Caki2 (cell line): ENCODE measurements at regions not wholly inside any gene's neighbourhood (a gene's known extent, or its start where the extent isn't known, plus 50 kb on each side); places are given as distances from the start of the nearest gene placed in this dataset.

Source experiments
- DNase-seq: peaks from one replicate; pipeline ENCODE4 v3.0.0-alpha.2; 2015; ENCODE audit warnings: low read depth
- in situ Hi-C: cut with HindIII; loops from 2 replicates; pipeline ENCODE4 v1.10.0; 2016; ENCODE audit warnings: low sequenced_read_pairs, low pct_unique_long_range_greater_than_20kb, mixed read lengths

GRCh38 chr22:48316257-48317250 is 1511.1 kb downstream of the BRD1 start:
- DNase-seq: no peak
- in situ Hi-C loops: no loop called here

DNA sequence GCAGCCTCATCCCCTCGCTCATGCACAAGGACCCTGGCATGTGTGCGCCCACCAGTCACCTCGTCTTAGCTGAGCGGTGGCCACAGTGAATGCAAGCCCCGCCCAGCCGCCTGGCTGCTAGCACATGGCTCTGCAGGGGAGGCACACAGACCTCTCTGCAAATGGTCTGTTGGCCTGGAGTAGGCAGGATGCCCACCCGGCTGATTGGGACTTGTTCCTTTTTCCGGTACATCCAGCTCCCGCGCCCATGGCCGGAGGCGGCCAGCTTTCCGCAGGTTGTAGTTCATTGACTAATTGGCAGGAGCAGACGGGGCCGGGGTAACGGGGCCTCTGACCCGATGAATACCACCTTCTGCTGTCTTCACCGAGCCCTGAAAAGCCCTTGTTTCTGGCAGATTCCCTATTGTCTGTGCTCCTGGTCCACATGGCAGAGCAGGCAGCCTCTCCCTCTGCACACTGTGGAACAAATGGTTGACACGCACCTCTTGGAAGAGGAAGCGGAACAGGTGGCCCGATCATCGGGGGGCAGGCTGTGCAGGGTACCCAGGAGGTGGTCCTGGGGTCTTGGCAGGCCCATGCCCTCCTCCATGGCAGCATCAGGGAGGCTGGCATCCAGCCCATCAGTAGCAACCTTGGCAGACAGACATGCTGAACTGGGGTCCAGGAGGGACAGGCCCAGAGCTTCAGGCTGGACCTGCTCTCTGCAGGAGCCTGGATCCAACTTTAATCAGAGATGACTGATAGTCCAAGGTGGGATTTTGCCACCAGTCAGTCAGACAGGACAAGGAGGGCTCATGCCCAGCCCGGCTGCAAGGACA is 1512.0 kb downstream of the BRD1 start:
- in situ Hi-C loops: no loop called here

GRCh38 chr22:48314073-48314472 is 1513.6 kb downstream of the BRD1 start:
- in situ Hi-C loops: no loop called here
- no peak for DNase-seq

More for the DNA sequence above, 1512.0 kb downstream of the BRD1 start:
- DNase-seq: no peak

- DNase-seq: no peak
- in situ Hi-C loops: no loop called here
Observed at GRCh38 chr22:48313175-48313830, 1514.4 kb downstream of the BRD1 start.

DNA sequence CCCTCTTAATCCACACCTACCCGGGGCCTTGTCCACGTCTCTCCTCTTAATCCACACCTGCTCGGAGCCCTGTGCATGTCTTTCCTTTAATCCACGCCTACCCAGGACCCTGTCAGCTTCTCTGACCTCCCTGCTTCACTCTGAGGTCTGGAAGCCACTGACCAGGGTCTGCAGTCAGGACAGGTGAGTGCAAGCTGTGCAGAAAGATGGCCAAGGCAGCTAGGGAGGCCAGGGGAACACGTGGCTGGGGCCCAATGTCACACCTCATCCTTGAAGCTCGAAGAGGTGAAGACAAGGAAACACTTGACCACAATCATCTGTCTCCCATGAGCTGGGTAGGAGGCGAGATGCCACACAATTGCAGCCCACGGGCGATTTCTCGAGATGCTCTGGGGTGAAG is 1516.9 kb downstream of the BRD1 start:
- no peak for DNase-seq
- in situ Hi-C loops: no loop called here

GRCh38 chr22:48310289-48310688 is 1517.4 kb downstream of the BRD1 start:
- in situ Hi-C loops: no loop called here
- DNase-seq: no peak

- in situ Hi-C loops: no loop called here
- DNase-seq: no peak
Observed at GRCh38 chr22:48309836-48310235, 1517.8 kb downstream of the BRD1 start.

DNA sequence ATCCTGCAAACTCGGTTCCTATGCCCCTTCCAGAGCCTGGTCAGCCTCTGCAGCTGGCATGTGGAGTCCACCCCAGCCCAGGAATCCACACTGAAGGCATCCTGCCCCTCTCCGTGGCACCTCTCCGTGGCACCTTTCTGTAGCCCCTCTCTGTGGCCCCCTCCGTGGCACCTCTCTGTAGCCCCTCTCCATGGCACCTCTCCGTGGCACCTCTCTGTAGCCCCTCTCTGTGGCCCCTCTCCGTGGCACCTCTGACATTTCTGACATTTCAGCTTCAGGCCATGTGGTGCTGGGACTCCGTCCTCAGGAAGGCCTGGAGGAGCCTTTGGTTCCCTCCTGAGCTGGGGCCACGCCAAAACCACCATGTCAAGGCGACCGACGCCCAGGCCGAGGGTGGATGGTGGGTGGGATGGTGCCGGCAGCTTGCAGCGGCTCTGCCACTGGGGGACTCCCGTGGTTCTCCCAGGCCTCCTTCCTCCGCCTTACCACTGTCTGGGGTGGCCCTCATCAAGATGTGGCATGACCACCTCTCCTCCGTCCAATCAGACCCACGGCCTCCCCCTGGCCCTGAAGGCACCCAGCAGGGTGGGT is 1518.5 kb downstream of the BRD1 start:
- no peak for DNase-seq
- in situ Hi-C loops: no loop called here

- in situ Hi-C loops: no loop called here
- no peak for DNase-seq
Observed at GRCh38 chr22:48307931-48308330, 1519.7 kb downstream of the BRD1 start.

DNA sequence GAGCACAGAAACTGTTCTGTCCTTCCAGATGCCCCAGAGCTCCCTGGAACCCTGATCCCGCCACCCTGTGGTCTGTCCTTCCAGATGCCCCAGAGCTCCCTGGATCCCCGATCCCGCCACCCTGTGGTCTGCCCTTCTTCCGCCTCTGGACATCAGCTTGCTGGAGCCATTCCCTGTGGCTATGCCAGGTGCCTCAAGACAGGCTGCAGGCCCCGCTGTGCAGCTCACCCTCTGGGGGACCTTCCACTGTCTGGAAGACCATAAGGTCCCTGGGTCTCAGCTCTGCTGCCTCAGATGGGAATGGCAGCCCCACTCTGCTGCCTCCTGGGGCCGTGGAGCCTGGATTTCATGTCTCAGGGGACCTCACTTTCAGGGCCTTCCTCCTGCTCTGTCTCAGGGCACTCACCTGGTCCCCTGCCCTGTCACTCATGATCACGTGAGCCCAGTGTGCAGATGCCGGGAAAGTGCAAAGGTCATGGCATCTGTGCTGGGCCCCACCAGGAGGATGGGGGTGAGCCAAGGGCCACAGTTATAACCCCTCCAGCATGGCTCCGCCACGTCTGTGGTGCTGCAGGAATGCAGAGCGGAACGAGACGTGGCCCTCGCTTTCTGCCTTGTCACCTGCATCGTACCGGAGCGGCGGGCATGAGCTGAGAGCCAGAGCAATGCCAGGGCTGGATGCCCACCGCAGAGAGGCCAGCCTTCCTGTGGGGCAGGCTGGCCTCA is 1520.7 kb downstream of the BRD1 start:
- in situ Hi-C loops: no loop called here
- no peak for DNase-seq

DNA sequence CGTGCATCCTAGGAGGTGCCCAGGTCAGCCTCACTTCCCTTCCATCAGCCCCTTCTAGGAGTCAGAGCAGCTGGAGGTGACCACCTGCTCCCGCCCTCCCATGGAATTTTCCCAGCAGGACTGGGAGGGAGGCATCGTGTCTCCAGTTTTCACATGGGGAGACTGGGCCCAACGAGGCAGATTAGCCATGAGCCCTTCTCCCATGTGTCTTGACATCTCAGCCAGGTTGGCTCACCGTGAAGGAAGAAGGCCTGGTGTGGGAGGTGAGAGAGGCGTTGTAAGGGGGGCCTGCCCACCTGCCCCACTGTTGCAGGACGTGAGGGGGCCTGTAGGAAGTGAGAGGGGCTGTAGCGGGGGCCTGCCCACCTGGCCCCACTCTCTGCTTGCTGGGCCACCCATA is 1521.4 kb downstream of the BRD1 start:
- DNase-seq: no peak
- in situ Hi-C loops: no loop called here

DNA sequence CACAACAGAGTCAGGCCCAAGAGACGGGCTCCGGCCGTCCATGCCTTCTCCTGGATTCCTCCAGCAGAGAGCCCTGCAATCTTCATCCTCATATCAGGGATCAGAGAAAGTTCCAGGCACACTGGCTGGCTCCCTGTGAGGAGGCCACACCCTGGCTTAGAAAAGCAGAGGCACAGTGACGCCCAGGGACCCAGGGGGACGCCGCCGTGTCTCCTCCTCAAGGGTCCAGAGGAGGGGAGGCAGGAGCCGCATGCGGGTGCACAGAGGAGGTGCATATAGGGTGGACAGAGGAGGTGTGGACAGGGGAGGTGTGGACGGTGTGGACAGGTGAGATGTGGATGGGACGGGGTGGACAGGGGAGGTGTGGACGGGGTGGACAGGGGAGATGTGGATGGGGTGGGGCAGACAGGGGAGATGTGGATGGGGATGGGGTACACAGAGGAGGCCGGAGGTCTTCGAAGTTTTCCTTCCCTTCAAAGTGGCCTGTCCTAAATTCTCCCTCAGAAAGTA is 1521.9 kb downstream of the BRD1 start:
- DNase-seq: no peak
- in situ Hi-C loops: no loop called here

GRCh38 chr22:48303369-48303725 is 1524.3 kb downstream of the BRD1 start:
- in situ Hi-C loops: no loop called here
- DNase-seq: no peak

- DNase-seq: no peak
- in situ Hi-C loops: no loop called here
Observed at GRCh38 chr22:48302657-48303368, 1524.9 kb downstream of the BRD1 start.

DNA sequence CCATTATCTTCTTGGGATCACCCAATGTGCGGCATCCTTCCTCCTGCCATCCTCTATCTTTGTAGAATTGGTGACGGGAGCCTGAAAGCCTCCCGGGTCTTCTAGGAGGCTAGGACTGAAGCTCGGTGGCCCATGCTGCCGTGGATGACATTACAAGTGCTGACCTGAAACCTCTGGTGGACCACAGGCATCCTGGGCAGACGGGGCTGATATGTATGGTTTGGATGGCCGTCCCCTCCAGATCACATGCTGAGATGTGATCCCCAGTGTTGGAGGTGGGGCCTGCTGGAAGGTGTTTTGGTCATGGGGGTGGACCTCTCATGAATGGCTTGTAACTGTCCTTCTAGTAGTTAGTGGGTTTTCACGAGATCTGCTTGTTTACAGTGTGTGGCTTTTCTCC is 1525.8 kb downstream of the BRD1 start:
- DNase-seq: no peak
- in situ Hi-C loops: no loop called here

DNA sequence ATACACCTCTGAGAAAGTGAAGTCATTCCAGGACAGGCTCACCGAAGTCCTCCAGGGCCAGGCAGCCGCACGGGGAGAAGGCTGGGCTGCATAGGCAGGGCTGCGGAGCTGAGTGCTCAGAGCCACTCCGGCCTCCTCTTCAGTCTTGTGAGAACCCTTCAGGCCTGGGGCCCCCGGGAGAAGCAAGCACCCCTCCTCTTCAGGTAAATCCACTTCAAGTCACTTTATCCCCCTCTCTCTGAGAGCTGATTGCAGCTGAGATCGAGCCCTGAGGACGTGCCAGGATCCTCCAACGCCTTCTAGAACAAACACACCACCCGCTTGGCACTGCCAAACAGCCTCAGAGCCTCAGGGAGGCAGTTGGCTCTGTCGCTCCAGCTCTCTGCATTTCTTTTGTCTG is 1526.3 kb downstream of the BRD1 start:
- DNase-seq: no peak
- in situ Hi-C loops: no loop called here

DNA sequence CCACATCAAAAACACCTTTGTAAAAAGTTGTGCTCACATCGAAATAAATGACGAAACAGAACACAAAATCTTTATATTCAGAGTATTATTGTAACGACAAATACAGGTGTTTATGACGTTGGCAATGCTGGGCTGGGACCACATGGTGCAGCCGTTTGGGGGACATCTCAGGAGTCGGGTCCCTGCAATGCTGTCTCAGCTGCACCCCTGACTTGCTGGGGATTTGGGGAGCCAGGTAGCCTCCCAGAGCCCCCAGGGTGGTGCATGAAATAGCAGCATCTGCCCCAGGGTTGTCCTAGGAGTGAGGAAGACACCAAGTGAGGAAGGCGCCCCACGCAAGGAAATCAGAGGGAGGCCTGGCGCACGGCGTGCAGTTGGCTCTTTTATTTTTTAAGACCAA is 1526.8 kb downstream of the BRD1 start:
- in situ Hi-C loops: no loop called here
- no peak for DNase-seq
